ENCODE measurements at regions not wholly inside any gene's neighbourhood (a gene's known extent, or its start where the extent isn't known, plus 50 kb on each side); places are given as distances from the start of the nearest gene placed in this dataset.
"Not testable (repeated sequence)": the region's sequence is repeated elsewhere in the genome, so short reads cannot be mapped to it uniquely, and the experiment has no call there.

GRCh38 chr16:21521390-21522143 is 77.8 kb upstream of the METTL9 start:
- peaks cover 27% of the 10 kb centered on the region for H3K79me2 ChIP-seq (ENCODE audit: low read length)
- H2AFZ ChIP-seq (ENCODE audit: low read length); H3K27ac ChIP-seq (ENCODE audit: low read length); H3K4me3 ChIP-seq (ENCODE audit: low read length); H3K9me3 ChIP-seq (ENCODE audit: low read length); H3K9me2 ChIP-seq (replicated peaks; ENCODE audit: insufficient read depth, low read length); H3K27me3 ChIP-seq (ENCODE audit: low read length); H3K4me2 ChIP-seq (ENCODE audit: low read depth, low read length, poor library complexity, severe bottlenecking); H3K36me3 ChIP-seq (ENCODE audit: insufficient read depth, low read length); H4K20me1 ChIP-seq (ENCODE audit: insufficient read depth, low read depth, low read length); H3K9ac ChIP-seq (ENCODE audit: low read length); DNase-seq: not testable (repeated sequence)
- H3K4me1 ChIP-seq (ENCODE audit: low read length), result peaks cover 18% of the 10 kb centered on the region

- H3K9me3 ChIP-seq (ENCODE audit: low read length); H4K20me1 ChIP-seq (ENCODE audit: insufficient read depth, low read depth, low read length); H3K4me2 ChIP-seq (ENCODE audit: low read depth, low read length, poor library complexity, severe bottlenecking); DNase-seq; H3K27ac ChIP-seq (ENCODE audit: low read length); H3K9me2 ChIP-seq (replicated peaks; ENCODE audit: insufficient read depth, low read length); H2AFZ ChIP-seq (ENCODE audit: low read length); H3K9ac ChIP-seq (ENCODE audit: low read length); H3K36me3 ChIP-seq (ENCODE audit: insufficient read depth, low read length); H3K4me1 ChIP-seq (ENCODE audit: low read length); H3K4me3 ChIP-seq (ENCODE audit: low read length); H3K27me3 ChIP-seq (ENCODE audit: low read length): not testable (repeated sequence)
- peaks cover 18% of the 10 kb centered on the region for H3K79me2 ChIP-seq (ENCODE audit: low read length)
Observed at GRCh38 chr16:21522846-21523245, 76.5 kb upstream of the METTL9 start.

GRCh38 chr16:21523411-21524067 is 75.8 kb upstream of the METTL9 start:
- H3K9me3 ChIP-seq (ENCODE audit: low read length), result no peaks in the 10 kb centered on the region; the same call in 1 of the 2 replicates
- H3K4me1 ChIP-seq (ENCODE audit: low read length), result peaks cover 4% of the 10 kb centered on the region; the same call in 1 of the 2 replicates
- no peak overlapping the region for H3K4me2 ChIP-seq (ENCODE audit: low read depth, low read length, poor library complexity, severe bottlenecking)
- no peak overlapping the region for H3K4me3 ChIP-seq (ENCODE audit: low read length)
- peaks cover 11% of the 10 kb centered on the region for H3K79me2 ChIP-seq (ENCODE audit: low read length)
- no peaks in the 10 kb centered on the region; the same call in 1 of the 2 replicates for H3K27me3 ChIP-seq (ENCODE audit: low read length)
- no peaks in the 10 kb centered on the region for H3K9me2 ChIP-seq (replicated peaks; ENCODE audit: insufficient read depth, low read length)
- no peaks in the 10 kb centered on the region for H3K36me3 ChIP-seq (ENCODE audit: insufficient read depth, low read length)
- no peaks in the 10 kb centered on the region; the same call in 1 of the 2 replicates for H4K20me1 ChIP-seq (ENCODE audit: insufficient read depth, low read depth, low read length)
- H3K9ac ChIP-seq (ENCODE audit: low read length), result no peak overlapping the region
- DNase-seq, result peak; percentile 41
- no peak overlapping the region for H2AFZ ChIP-seq (ENCODE audit: low read length)
- no peak overlapping the region for H3K27ac ChIP-seq (ENCODE audit: low read length)

GRCh38 chr16:21524068-21524751 is 75.2 kb upstream of the METTL9 start:
- no peak overlapping the region for H3K27ac ChIP-seq (ENCODE audit: low read length)
- H3K4me3 ChIP-seq (ENCODE audit: low read length), result no peak overlapping the region
- H3K4me2 ChIP-seq (ENCODE audit: low read depth, low read length, poor library complexity, severe bottlenecking), result no peak overlapping the region
- H3K79me2 ChIP-seq (ENCODE audit: low read length), result peaks cover 6% of the 10 kb centered on the region
- peak; percentile 40 for DNase-seq
- no peak overlapping the region for H2AFZ ChIP-seq (ENCODE audit: low read length)
- no peaks in the 10 kb centered on the region for H3K36me3 ChIP-seq (ENCODE audit: insufficient read depth, low read length)
- H3K9ac ChIP-seq (ENCODE audit: low read length), result no peak overlapping the region
- no peaks in the 10 kb centered on the region; the same call in 1 of the 2 replicates for H4K20me1 ChIP-seq (ENCODE audit: insufficient read depth, low read depth, low read length)
- peaks cover 4% of the 10 kb centered on the region; the same call in 1 of the 2 replicates for H3K4me1 ChIP-seq (ENCODE audit: low read length)
- H3K9me3 ChIP-seq (ENCODE audit: low read length), result no peaks in the 10 kb centered on the region; the same call in 1 of the 2 replicates
- no peaks in the 10 kb centered on the region for H3K9me2 ChIP-seq (replicated peaks; ENCODE audit: insufficient read depth, low read length)
- H3K27me3 ChIP-seq (ENCODE audit: low read length), result no peaks in the 10 kb centered on the region; the same call in 1 of the 2 replicates

DNA sequence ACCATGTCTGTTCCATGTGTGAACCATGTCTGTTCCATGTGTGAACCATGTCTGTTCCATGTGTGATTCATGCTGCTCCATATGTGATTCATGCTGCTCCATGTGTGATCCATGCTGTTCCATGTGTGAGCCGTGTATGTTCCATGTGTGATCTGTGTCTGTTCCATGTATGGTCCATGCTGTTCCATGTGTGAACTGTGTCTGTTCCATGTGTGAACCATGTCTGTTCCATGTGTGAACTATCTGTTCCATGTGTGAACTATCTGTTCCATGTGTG is 74.7 kb upstream of the METTL9 start:
- H3K9ac ChIP-seq (ENCODE audit: low read length), result not testable (repeated sequence)

DNA sequence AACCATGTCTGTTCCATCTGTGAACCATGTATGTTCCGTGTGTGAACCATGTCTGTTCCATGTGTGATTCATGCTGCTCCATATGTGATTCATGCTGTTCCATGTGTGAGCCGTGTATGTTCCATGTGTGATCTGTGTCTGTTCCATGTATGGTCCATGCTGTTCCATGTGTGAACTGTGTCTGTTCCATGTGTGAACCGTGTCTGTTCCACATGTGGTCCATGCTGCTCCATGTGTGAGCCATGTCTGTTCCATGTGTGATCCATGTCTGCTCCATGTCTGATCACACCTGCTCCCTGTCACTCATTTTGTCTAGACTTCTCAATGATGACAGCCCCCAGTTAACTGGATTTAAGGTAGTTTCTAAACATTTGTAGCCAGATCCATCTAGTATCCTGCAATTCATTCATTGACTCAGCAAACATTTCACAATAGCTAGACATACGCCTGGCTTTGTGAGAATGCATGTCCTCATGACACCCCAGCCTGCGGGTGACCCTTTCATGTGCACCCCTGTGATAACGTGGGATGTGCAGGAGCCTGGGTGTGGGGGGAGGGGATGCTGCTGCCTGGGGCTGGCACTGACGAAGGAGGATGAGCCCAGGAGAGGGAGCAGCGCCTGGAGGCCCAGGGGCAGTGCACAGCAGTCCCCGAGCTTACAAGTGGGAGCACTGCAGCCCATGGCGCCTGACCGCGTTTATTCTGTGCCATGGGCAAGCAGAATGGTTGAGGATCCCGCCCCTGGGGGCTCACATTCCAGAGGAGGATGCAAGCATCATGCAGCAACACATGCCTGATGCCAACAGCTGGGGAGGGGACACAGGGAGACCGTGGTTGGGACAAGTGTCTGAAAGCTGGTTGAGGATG is 74.1 kb upstream of the METTL9 start:
- not testable (repeated sequence) for H3K9ac ChIP-seq (ENCODE audit: low read length); DNase-seq; H2AFZ ChIP-seq (ENCODE audit: low read length); H4K20me1 ChIP-seq (ENCODE audit: insufficient read depth, low read depth, low read length); H3K36me3 ChIP-seq (ENCODE audit: insufficient read depth, low read length); H3K27ac ChIP-seq (ENCODE audit: low read length); H3K4me2 ChIP-seq (ENCODE audit: low read depth, low read length, poor library complexity, severe bottlenecking); H3K27me3 ChIP-seq (ENCODE audit: low read length); H3K9me3 ChIP-seq (ENCODE audit: low read length); H3K9me2 ChIP-seq (replicated peaks; ENCODE audit: insufficient read depth, low read length); H3K79me2 ChIP-seq (ENCODE audit: low read length); H3K4me1 ChIP-seq (ENCODE audit: low read length); H3K4me3 ChIP-seq (ENCODE audit: low read length)

More for the DNA sequence above, 74.7 kb upstream of the METTL9 start:
- H3K27me3 ChIP-seq (ENCODE audit: low read length); H3K4me1 ChIP-seq (ENCODE audit: low read length); H4K20me1 ChIP-seq (ENCODE audit: insufficient read depth, low read depth, low read length); DNase-seq; H2AFZ ChIP-seq (ENCODE audit: low read length); H3K9me3 ChIP-seq (ENCODE audit: low read length); H3K27ac ChIP-seq (ENCODE audit: low read length); H3K36me3 ChIP-seq (ENCODE audit: insufficient read depth, low read length); H3K9me2 ChIP-seq (replicated peaks; ENCODE audit: insufficient read depth, low read length); H3K4me2 ChIP-seq (ENCODE audit: low read depth, low read length, poor library complexity, severe bottlenecking); H3K4me3 ChIP-seq (ENCODE audit: low read length); H3K79me2 ChIP-seq (ENCODE audit: low read length): not testable (repeated sequence)

GRCh38 chr16:21525956-21526922 is 73.1 kb upstream of the METTL9 start:
- H3K9me3 ChIP-seq (ENCODE audit: low read length); H3K9me2 ChIP-seq (replicated peaks; ENCODE audit: insufficient read depth, low read length); H3K4me1 ChIP-seq (ENCODE audit: low read length); H3K4me2 ChIP-seq (ENCODE audit: low read depth, low read length, poor library complexity, severe bottlenecking); H3K27ac ChIP-seq (ENCODE audit: low read length); H2AFZ ChIP-seq (ENCODE audit: low read length); H4K20me1 ChIP-seq (ENCODE audit: insufficient read depth, low read depth, low read length); H3K36me3 ChIP-seq (ENCODE audit: insufficient read depth, low read length); H3K9ac ChIP-seq (ENCODE audit: low read length); H3K79me2 ChIP-seq (ENCODE audit: low read length); H3K27me3 ChIP-seq (ENCODE audit: low read length); H3K4me3 ChIP-seq (ENCODE audit: low read length); DNase-seq: not testable (repeated sequence)

All from Karpas-422 (cell line).